Astrocyte of the hippocampus (primary cell): ENCODE measurements at regions not wholly inside any gene's neighbourhood (a gene's known extent, or its start where the extent isn't known, plus 50 kb on each side); places are given as distances from the start of the nearest gene placed in this dataset.
A peak's percentile ranks its signal among the peaks of the same experiment; 100 is the strongest.
"Not testable (repeated sequence)": the region's sequence is repeated elsewhere in the genome, so short reads cannot be mapped to it uniquely, and the experiment has no call there.

Source experiments
- DNase-seq: peaks from one replicate; pipeline ENCODE4 v3.0.0; 2011; ENCODE audit warnings: low read depth, low spot score

DNA sequence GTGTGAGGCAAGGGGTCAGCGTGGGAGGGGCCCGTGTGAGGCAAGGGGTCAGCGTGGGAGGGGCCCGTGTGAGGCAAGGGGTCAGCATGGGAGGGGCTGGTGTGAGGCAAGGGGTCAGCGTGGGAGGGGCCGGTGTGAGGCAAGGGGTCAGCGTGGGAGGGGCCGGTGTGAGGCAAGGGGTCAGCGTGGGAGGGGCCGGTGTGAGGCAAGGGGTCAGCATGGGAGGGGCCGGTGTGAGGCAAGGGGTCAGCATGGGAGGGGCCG is 119.2 kb downstream of the SEPTIN14 start:
- DNase-seq = not testable (repeated sequence)

DNA sequence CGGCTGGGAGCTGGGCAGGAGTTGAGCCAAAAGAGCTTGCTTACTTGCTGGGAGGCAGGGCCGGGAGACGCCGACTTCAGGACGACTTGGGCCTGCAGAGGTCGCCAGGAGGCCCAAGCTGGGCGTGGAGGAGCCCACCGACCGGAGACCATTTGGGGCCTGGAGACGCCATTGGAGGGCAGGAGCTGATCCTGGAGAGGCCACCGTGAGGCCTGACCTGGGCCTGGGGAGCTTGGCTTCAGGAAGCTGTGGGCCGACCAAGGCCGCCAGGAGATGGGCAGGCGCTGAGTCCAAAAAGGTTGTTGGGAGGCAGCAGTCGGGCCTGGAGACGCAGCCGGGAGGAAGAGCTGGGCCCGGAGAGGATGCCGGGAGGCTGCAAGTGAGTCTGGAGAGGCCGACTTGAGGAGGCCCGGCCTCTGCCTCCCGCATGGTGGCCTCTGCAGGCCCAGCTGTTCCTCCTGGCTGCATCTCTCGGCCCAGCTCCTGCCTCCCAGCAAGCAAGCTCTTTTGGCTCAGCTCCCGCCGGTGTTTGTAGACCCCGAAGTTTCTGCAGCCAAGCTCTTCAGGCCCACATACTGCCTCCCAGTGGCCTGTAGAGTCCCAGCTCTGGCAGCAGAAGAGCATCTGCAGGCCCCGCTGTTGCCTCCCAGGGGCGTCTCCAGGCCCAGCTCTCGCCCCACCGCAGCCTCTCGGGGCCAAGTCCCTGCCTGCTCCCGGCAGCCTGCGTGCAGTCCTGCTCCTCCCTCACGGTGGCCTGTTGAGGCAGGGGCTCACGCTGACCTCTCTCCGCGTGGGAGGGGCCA is 119.7 kb downstream of the SEPTIN14 start:
- DNase-seq = not testable (repeated sequence)

DNA sequence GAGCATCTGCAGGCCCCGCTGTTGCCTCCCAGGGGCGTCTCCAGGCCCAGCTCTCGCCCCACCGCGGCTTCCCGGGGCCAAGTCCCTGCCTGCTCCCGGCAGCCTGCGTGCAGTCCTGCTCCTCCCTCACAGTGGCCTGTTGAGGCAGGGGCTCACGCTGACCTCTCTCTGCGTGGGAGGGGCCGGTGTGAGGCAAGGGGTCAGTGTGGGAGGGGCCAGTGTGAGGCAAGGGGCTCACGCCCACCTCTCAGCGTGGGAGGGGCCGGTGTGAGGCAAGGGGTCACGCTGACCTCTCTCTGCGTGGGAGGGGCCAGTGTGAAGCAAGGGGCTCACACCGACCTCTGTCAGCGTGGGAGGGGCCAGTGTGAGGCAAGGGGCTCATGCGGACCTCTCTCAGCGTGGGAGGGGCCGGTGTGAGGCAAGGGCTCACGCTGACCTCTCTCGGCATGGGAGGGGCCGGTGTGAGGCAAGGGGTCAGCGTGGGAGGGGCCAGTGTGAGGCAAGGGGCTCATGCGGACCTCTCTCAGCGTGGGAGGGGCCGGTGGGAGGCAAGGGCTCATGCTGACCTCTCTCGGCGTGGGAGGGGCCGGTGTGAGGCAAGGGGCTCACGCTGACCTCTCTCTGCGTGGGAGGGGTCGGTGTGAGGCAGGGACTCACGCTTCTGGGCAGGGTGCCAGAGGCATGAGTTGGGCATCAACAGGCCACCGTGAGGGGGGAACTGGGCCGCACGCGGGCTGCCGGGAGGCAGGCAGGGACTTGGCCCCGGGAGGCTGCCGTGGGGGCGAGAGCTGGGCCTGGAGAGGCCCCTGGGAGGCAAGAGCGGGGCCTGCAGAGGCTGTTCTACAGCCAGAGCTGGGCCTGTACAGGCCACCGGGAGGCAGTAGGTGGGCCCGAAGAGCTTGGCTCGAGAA is 120.6 kb downstream of the SEPTIN14 start:
- not testable (repeated sequence) for DNase-seq

DNA sequence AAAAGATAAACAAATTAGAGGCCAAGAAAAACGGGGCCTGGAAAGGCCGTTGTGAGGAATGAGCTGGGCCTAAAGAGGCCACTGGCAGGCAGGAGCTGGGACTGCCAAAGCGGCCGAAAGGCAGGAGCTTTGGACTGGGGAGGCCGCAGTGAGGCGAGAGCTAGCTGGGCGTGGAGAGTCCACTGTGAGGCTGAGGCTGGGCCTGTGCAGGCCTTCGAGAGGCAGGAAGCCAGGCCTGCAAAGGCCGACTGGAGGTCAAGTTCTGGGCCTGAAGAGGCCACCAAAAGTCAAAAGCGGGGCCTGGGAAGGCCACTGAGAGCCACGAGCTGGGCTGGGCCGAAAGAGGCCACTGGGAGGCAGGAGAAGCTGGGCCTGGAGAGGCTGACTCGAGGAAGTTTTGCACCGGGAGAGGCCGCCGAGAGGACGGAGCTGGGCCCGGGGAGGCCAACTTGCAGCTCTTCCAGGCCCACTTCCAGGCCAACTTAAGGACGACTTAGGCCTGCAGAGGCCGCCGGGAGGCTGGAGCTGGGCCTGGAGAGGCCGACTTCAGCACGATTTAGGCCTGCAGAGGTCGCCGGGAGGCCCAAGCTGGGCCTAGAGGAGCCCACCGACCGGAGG is 121.8 kb downstream of the SEPTIN14 start:
- DNase-seq = not testable (repeated sequence)

DNA sequence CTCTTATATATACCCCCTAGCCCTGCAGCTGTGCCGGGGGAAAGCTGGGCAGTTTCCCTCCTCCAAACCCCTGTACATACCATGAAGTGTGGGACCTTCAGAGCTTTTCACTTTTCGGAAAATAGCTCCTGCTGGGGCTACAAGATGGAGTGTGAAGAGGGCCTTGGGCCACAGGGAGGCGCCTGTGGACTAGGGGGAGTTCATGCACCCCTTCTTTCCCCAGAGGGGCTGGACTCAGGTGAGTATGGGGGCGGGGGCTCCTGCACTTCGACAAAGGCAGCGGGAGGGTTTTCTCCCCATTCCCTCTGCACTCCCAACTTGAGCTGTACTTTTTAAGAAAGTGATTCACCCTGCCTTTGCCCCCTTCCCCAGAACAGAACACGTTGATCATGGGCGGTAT is 122.5 kb downstream of the SEPTIN14 start:
- DNase-seq = not testable (repeated sequence)

DNA sequence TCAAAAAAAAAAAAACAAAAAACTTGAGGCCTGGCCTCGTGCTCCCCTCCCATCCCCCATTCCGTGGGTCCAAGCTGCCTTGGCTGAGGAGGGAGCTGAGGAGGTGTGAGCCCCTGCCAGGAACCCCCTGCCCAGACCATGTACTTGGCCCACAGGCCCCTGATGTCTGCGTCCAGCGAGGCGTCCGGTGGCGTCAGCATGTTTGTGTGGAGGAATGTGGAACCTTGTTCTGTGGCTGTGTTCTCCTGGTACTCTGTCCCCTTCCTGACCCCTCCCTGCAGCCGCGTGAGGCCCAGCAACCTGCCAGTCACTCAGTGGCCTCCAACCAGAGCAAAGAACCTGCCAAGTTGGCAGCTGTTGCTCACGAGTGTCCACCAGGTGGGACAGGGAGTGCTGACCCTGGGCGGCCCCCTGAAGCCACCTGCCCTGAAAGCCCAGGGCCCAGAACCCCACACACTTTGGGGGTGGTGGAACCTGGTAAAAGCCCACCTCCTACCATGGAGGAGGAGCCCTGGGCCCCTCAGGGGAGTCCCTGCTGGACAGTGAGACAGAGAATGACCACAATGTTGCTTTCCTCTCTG is 125.8 kb downstream of the SEPTIN14 start:
- not testable (repeated sequence) for DNase-seq

DNA sequence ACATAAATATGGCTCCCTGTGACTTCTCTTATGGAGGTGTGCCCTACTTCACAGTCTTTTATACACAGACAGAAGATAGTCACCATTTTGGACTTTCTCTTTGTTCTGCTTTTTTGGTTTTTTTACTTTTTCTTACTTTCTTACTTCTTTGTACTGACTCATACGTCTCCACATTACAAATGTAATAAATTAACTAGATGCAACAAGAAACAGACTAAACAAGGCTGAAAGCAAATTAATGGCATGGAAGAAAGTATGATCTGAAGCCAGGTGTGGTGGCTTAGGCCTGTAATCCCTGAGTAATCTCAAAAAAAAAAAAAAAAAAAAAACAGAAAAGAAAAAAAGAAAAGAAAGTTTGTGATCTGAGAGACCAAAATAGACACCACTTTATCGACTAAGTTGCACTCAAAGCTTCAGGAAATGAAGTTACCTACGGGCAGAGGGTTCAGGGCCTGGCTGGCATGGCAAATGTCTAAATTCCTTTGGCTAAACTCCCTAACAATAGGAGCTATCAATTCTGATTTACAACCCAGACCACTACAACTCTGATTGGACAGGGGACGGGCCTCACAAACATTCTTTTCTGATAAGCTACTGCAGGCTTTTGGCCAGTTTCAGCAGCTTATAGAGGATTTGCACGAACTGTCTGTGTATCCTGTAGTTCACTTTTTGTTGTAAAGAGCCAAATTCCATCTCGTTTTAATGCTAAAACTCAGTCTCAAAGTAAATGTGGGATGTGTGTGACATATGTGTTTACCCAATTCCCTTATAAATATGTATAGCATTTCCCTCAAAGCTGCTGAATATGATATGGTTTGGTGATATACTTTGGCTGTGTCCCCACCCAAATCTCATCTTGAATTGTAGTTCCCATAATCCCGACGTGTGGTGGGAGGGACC is 129.1 kb downstream of the SEPTIN14 start:
- peak; percentile 86 for DNase-seq

DNA sequence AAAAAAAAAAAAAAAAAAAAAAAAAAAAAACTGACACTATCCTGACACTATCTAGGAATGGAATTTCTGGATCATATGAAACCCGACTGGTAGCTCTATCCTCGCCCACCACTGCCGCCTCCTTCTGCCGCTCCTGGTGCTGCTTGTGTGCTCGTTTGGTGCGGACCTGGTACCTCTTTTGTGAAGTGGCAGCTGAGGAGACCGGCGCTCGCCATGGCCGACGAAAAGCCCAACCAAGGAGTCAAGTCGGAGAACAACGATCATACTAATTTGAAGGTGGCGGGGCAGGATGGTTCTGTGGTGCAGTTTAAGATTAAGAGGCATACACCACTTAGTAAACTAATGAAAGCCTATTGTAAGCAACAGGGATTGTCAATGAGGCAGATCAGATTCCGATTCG is 130.6 kb downstream of the SEPTIN14 start:
- no peak for DNase-seq

DNA sequence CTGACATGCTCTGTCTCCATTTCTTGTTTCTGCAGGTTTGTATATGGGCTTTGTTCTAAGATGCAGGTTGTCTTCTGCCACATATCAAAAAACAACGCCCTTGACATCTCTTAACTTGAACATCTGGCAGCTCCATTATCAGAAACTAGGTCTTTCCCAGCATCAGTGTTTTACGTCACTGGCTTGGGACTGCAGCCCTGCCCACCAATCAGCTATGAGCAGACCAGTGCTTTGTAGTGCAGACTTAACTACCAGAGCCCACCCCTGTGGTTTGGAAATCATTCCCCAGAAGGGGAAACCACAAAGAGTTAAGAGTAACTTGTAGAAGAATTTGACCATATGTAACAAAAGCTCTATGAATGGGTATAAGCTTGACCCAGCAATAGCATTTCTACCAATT is 132.4 kb downstream of the SEPTIN14 start:
- peak; percentile 27 for DNase-seq

DNA sequence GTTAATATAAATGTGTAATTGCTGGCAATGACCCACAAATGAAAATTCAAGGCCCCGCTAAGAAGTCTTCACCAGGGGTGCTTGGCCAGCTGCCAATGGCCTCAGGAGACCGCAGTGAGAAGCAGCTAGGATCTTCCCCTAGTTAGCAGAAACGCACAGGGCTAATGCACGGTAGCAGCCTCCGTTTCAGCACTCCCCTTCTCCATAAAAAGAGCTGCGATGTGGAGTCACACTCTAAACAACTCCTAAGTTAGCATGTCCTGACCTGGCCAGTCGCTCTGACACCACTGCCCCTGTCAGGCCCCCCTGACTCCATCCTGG is 139.0 kb downstream of the SEPTIN14 start:
- no peak for DNase-seq

DNA sequence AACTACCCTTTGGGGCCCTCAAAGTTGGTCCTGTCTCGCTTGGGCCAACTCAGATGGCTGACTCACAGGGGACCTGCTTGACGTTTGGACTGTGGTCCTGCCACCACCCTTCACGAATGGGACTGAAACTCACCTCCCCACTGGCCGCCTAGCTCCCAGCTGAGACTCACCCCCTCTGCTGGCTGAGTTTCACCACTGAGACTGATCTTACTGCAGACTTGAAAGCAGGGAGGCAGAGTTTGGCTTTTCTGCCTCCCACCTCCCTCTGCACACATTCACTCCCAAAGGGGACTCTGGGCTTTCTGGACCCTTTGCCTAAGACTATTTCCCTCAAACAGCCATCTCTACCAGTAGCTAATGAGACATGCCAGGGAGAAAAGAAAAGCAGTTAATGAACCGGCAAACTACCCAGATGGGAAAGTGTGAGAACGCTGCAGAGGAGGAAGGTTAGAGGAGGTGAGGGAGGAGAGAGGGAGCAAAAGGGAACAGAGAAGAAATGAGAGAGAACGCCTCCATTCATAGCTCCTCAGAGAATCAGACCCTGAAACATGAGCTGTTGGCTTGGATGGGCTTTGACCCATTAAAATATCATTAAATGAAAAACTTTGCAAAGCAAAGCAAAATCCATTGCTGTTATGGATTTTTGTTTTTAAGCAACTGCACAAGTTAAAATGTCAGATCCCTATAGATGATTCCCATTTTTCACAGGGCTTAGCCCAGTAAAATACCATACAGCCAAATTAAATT is 139.5 kb downstream of the SEPTIN14 start:
- DNase-seq = not testable (repeated sequence)

DNA sequence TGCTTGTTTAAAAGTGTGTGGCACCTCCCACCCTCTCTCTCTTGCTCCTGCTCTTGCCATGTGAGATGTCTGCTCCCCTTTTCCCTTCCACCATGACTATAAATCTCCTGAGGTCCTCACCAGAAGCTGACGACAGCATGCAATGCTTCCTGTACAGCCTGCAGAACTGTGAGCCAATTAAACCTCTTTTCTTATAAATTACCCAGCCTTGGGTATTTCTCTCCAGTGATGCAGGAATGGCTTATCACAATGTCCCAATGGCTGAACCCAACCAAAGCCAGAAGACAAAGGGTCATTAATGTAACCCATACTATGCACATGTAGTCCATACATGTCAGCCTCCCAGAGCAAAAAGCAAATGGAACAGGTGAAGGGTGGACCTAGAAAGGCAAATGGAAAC is 141.5 kb downstream of the SEPTIN14 start:
- not testable (repeated sequence) for DNase-seq

DNA sequence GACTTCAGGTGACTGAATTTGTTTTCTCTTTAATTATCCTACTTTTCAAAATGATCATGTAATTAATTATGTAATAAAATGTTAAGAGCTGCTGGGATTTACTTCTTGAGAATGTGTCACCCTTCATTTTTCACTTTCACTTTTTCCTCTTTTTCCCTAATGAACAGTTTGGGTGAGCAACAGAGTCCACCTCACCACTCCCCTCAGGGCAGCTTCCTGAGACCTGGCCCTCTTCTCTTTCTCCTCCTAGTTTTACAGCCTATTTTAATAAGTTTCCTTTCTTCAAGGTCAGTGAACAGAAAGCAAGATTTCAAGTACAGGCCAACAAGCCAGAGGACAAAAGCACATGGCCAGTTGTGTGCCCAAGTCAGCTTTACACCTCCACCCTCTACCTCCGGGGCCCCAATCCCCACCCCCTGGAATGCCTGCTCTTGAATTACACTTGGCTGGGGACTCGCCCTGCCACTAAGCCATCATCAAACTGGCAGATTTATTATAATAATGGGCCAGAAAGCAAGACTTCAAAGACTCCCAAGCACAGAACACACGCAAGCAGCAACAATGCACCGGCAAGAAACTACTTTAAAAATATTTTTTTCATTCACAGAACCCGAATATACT is 143.1 kb upstream of the VOPP1 start:
- not testable (repeated sequence) for DNase-seq

DNA sequence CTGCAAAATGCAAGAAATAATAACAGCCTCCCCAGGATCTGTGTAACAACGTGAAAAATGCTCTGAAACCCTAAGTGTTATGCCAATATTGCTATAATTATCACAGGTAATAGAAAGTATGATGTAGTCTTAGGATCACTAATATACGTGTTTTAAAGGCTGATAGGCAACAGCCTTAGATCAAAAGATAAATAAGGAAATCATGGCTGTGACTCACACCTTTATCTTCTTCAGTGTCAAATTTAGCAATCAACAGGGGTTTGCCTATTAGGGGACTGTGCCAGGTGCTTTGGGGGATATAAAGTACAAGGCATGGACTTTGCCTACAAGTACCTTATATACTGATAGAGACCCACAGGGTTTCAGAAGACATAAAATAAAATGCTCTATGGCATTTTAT is 142.1 kb upstream of the VOPP1 start:
- not testable (repeated sequence) for DNase-seq

DNA sequence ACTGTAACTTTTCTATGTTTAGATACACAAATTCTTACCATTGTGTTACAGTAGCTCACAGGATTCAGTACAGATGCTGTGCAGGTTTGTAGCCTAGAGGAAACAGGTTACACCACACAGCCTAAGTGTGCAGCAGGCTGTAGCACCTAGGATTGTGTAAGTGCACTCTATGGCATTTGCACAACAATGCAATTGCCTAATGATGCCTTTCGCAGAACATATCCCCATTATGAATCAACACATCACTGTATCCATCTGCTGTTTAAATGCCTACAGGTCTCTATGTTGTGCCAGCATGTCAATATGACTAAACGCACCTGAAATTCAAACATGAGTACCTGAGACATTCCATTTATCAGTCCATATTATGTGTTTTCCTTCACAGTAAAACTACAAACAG is 138.0 kb upstream of the VOPP1 start:
- DNase-seq = not testable (repeated sequence)

DNA sequence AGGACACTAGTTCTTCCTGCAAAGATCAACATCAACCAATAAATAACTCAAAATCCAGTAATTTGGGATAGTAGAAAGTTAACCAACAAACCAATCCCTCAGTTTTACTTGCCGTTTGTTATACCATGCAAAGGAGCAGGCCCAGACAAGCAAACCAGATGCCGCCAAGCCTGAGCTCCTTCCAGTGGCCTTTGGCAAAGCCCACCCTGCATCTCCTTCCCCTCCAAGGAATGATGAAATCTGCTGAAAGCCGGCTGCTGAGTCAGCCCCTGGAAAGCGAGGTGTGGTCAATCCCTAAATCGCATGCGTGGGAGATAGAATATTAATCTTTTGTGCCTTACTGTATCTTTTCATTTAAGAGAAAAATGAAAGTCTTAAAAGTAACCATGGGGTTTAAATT is 135.7 kb upstream of the VOPP1 start:
- DNase-seq = not testable (repeated sequence)

DNA sequence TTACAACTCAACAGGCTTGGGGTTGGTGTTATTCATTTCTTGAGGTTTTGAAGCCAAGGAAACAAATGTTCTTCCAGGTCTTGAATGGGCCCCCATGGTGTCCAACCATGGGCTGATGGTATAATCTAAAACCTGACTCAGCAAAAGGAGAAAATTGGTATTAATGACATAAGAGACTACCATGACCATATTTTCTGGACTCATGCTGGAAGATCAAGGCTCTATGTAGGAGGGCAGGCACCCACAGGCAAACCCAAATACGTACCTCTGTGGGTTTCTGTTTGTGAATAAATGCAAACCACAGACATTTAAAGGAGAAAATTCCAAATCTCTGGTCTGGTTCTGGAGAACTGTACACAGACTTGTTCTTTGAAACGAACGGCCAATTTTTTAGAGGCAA is 135.1 kb upstream of the VOPP1 start:
- not testable (repeated sequence) for DNase-seq

DNA sequence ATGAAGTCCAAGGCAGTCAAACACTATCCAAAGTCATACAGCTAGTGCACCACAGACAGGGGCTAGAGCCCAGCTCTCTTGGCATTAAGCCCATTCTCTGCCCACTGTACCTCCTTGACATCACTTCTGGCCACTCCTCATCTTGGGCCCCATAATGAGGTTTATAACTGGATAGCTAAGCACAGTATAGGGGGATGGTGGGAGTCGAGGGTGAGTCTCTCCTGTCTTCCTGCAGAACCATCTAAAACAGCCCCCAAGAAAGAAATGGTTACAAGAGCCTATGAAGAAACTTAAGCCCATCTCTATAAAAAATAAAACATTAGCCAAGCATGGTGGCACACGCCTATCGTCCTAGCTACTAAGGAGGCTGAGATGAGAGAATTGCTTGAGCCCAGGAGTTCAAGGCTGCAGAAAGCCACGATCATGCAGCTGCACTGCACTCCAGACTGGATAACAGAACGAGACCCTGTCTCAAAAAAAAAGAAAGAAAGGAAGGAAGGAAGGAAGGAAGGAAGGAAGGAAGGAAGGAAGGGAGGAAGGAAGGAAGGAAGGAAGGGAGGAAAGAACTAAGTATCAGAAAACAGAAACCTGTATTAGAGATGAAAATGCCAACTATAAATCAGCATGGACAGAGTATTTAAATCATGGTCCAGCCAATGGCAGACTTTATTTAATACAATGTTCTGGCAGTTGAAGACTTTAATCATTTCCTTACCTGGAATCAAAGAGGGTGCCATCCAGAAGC is 134.3 kb upstream of the VOPP1 start:
- not testable (repeated sequence) for DNase-seq

DNA sequence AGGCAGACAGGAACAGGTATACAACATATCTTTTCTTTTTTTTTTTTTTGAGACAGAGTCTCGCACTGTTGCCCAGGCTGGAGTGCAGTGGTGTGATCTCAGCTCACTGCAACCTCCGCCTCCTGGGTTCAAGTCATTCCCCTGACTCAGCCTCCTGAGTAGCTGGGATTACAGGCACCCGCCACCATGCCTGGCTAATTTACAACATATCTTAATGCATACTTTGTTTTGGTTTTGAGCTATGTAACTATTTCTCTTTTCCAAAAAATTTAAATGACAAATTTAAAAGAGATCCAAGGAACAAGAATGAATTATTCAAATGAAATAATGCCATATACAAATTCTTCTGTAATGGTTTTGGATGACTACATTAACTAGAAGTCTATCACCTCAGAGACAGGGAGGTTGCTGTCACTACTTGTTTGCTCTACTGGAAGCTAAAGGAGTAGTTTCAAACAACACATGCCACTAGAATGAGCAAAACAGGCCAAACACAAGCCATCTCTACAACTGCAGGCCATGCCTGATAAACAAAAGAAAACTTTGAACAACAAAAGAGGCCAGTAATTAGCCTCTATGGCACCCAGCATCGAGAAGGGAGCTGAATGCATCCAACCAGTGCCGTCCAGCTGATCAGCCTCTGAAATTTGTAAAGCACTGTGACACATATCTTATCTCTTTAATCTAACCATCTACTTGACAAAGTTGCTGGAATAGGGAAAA is 133.6 kb upstream of the VOPP1 start:
- not testable (repeated sequence) for DNase-seq
